GM19372 (cell line): ENCODE measurements at regions not wholly inside any gene's neighbourhood (a gene's known extent, or its start where the extent isn't known, plus 50 kb on each side); places are given as distances from the start of the nearest gene placed in this dataset.
A peak's percentile ranks its signal among the peaks of the same experiment; 100 is the strongest.

Experiments
- ATAC-seq: cut with Tn5 transposase; IDR thresholded peaks from one replicate; pipeline ENCODE4 v1.9.1; 2021; ENCODE audit warnings: mild to moderate bottlenecking, low read depth, moderate library complexity; ENCODE audit not compliant: unreplicated experiment

GRCh38 chr15:92565351-92566125 is 90.0 kb downstream of the FAM174B start:
- no peak for ATAC-seq

DNA sequence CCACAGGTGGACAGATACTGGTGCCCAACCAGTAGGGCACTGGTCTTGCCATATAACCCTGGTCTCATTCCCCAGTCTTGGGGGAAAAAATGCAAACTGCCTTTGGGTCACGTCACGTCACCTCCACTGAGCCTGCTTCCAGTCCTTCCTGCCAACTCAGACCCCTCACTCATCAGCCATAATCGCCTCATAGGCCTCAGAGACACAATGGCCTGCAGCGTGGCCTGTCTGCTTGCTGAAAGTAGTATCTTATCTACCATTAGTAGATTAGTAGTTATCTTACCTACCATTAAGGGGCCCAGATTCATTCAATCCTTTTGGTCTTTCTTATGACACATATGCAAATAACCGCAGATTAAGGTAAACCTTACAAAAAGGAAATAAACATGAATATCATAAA is 93.8 kb downstream of the FAM174B start:
- no peak for ATAC-seq

DNA sequence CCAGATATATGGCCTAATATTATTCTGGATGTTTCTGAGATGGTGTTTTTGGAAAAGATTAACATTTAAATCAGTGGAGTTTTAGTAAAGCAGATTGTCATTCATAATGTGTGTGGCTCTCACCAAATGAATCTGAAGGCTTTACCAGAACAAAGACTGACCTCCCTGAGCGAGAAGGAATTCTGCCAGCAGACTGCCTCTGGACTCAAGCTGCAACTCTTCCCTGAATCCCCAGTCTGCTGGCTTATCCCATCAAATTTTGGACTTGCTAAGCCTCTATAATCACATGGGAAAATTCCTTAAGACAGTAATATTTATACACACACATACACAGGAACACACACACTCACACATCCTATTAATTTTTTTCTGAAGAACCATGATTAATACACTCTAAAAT is 102.3 kb downstream of the FAM174B start:
- no peak for ATAC-seq

DNA sequence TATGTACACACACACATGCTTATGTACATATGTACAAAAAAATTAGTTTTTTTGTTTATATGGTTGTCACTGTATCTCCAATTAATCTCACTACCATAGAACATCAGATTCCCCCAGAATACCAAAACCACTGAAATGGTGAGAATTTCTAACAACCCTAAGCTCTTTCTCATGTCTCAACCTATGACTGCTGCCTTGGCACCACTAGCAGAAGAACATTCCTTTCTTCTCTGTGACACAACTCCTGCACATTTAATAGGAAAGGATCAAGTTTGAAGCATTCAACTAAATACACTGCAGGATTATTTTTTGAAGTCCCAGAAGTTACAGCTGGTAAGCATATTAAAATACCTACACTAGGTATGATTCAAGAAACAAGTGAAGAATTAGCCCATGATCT is 109.6 kb downstream of the FAM174B start:
- ATAC-seq = no peak

- ATAC-seq = no peak
Measured at GRCh38 chr15:92541291-92542200, 114.0 kb downstream of the FAM174B start.

GRCh38 chr15:92538115-92538514 is 117.5 kb downstream of the FAM174B start:
- no peak for ATAC-seq

DNA sequence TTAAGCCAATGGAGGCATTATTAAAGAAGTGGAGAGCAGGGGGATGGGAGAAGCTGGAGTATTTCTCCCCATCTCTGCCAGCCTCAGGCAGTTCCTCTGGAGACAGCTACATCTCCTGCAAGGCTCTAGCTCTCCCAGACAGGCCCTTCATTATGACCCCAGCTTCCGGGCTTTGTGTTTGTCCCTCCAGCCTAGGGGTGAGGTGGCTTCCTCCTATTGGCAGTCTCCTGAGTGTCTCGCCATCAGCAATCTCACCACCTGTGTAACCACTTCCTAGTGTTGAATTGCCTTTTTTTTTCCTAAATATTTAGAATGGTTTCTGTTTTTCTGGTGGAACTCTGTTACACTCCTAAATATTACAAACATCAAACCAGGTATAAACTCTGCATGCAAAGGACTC is 122.3 kb downstream of the FAM174B start:
- no peak for ATAC-seq

DNA sequence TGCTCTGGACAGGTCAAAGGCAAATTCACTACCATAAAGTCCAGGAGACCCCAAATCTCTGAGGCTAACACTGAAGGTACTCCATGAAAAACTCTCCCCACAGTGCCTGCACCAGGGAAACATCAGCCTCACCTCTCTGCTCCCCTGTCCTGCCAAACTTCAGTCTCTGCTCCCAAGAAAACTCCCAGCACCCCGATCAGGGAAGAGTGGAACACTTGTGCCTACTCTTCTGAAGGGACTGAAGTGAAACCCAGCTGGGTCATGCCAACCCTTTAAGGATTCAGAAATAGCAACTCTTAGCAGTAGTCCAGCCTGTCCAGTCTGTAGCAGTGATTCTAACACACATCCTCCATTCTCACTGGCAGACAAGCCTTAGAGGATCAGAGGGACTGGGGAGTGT is 124.2 kb downstream of the FAM174B start:
- ATAC-seq = no peak

DNA sequence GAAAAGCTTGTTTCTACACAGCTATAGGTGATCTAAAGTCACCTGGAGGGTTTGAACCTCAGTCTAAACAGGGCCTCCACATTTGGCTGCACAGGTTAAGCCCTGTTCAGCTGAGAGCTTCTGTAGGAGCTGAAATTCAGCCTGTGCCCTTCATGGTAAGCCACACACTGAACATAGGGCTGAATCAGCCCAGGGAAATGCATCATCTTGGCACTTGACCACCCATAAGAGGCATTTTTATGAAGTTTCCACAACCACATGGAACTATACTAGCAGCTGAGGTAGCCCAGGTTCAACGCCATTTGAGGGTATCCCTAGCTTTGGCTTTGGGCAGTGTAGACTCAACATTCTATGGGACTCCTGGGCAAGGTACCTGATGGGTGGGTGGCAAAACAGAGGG is 126.8 kb downstream of the FAM174B start:
- ATAC-seq = no peak

GRCh38 chr15:92527197-92527596 is 128.4 kb downstream of the FAM174B start:
- no peak for ATAC-seq

GRCh38 chr15:92525758-92526245 is 129.8 kb downstream of the FAM174B start:
- no peak for ATAC-seq

GRCh38 chr15:92524874-92525565 is 130.6 kb downstream of the FAM174B start:
- no peak for ATAC-seq

DNA sequence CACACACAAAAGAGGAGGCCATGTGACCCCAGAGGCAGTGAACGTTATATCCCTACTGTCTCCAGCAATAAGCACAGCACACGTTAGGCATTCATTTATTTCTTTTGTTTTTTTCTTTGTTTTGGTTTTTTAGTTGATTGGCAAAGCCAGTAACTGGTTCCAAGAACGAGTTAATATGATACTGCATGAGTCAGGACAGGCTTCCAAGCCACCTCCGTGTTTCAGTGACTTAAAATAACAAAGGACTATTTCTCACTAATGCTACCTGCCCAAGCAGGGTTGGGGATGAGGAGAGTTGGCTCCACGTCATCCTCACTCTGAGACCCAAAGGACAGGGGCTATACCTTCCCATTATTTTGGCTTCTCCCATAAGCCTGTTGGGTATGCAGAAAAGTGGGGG is 130.5 kb downstream of the ST8SIA2 start:
- no peak for ATAC-seq

GRCh38 chr15:92523176-92523575 is 129.5 kb downstream of the ST8SIA2 start:
- ATAC-seq = no peak

DNA sequence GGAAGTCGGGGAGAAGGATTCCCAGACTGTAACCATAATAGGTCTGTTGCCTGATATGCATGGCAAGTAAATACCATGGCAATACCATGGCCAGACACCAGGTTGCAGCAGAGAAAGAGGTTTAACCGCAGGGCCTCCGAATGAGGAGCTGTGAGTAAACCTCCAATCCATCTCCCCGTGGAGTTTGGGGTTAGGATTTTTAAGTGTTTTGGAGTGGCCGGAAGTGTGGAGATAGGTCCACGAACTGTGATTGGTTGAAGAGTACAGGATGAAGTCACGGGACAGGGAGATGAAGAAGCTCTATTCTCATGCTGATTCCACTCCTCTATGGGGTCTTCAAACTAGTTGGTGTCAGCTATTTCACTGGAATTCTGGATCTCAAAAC is 127.9 kb downstream of the ST8SIA2 start:
- peak; percentile 98 for ATAC-seq

- peak; percentile 24 for ATAC-seq
Measured at GRCh38 chr15:92520914-92521623, 127.4 kb downstream of the ST8SIA2 start.

DNA sequence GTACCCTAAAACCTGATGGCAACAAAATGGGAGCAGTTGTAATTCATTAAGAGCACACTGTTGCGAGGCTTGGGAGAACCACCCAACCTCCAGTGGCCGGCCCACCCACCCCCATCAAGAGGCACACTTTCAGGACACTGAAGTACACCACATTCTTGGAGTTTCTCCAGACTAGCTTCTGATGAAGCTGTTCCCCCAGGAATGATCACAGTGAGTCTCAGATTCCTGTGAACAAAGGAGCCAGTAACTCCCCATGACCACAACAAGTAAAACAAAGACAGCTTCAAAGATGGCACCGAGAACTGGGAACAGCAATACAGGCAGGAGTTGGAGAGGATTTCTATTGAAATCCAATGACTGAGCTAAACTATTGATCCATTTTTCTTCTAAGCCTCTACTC is 126.0 kb downstream of the ST8SIA2 start:
- no peak for ATAC-seq
